ENCODE measurements at regions not wholly inside any gene's neighbourhood (a gene's known extent, or its start where the extent isn't known, plus 50 kb on each side); places are given as distances from the start of the nearest gene placed in this dataset.

- no peak for TF ChIP-seq CBX2 (IDR thresholded peaks at IDR 0.05; ENCODE audit: borderline replicate concordance, low read depth)
- no peak for TF ChIP-seq POLR2A (IDR thresholded peaks at IDR 0.05; ENCODE audit: low read length)
- no peak for TF ChIP-seq CTCF (IDR thresholded peaks at IDR 0.05)
- TF ChIP-seq PBX3 (IDR thresholded peaks at IDR 0.05), result no peak
- TF ChIP-seq SMC3 (IDR thresholded peaks at IDR 0.05), result no peak
- no peak for TF ChIP-seq MAFK (IDR thresholded peaks at IDR 0.05; ENCODE audit: partially characterized antibody)
- TF ChIP-seq RFX5 (IDR thresholded peaks at IDR 0.05), result no peak
- no peak for TF ChIP-seq TP53 (CRISPR knock-in tag; IDR thresholded peaks at IDR 0.05)
- TF ChIP-seq FOXS1 (CRISPR knock-in tag; IDR thresholded peaks at IDR 0.05), result no peak
Observed at GRCh38 chr7:19295376-19295775, 150.2 kb upstream of the FERD3L start.

All from A549 (cell line).